MV-4-11 (cell line): ENCODE measurements at regions not wholly inside any gene's neighbourhood (a gene's known extent, or its start where the extent isn't known, plus 50 kb on each side); places are given as distances from the start of the nearest gene placed in this dataset.
A peak's percentile ranks its signal among the peaks of the same experiment; 100 is the strongest.
"Not testable (repeated sequence)": the region's sequence is repeated elsewhere in the genome, so short reads cannot be mapped to it uniquely, and the experiment has no call there.

ENCODE experiments used
- DNase-seq: peaks from one replicate; lab custom pipeline; 2025; lab: John Stamatoyannopoulos, UW

DNA sequence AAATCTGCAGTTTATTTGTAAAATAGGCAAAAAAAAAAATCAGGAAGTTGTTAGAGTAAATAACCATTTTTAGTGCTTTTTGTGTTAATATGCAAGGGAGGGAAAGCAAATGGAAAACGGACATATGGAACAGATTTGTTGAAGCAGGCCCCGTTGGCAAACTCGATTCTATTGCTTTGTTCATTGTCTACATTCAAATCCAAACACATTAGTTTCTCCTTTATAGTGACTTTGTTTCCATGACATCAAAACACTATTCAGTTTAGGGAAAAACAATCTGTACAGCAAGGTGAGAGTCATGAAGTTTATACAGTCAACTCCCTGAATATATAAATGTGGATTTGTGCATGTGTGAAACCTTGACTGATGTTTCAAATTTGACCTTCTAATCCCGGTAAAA, 142.2 kb downstream of the FAM47A start:
- DNase-seq = no peak

DNA sequence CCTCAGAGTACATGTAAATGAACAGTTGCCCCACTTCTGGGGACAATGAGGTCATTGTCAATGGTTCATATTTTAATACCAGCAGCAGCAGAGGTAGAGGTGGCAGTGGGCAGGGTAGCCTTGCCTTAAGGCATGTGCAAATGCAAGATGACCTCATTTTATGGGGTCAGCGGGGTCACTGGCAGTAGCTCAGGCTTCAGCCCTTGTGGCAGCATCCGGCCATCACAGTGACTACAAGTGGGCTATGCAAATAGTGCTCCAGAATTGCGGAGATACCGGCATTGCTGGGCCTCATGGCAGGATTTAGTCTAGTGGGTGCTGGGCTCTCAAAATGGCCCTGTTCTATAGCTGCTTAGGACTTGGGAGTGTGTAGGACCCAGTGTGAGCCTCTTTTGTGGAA, 144.7 kb downstream of the FAM47A start:
- no peak for DNase-seq

GRCh38 chrX:33974676-33975075, 157.4 kb downstream of the FAM47A start:
- DNase-seq = no peak

DNA sequence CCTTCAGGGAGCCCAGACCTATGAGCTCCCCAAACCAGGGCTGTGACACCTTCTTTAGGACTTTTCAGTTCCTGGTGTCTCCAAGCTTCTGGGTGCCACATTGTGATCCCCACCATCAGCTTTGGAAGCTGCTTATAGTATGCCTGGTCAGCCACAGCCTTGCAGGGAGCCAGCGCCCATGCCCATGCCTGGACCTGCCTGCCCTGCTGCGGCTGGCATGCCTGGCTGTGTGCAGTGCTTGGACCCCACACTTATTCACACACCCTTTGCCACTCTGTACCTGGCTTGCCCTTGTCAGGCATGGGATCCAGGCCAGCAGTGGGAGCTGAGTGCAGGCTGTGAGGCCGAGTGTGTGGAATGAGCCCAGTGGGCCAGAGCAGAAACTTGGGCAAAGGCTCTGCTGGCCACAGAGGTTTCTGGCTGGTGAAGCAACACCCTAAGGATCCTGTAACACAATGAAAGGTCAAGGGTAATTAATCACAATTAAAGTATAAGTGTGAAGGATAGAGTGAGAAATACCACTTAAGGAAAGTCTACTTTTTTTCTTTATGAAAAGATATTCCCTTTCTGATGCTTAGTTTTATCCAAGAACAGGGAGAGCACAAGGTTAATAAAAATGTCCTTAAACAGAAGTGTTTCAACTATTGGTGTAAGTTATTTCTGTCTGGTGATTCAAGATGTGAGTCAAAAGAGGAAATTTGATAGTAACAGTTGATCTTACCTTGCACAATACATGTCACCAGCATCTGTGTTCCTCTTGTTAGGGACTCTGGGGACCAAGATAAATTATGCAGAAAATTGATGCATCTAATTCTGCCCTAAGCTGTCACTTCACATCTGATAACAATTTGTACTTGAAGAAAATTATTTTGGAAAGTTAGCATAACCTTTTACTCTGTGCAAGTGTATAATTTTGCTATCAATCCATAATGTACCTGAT, 161.8 kb downstream of the FAM47A start:
- DNase-seq = peak; percentile 80

GRCh38 chrX:33969105-33969504, 163.0 kb downstream of the FAM47A start:
- DNase-seq = no peak

DNA sequence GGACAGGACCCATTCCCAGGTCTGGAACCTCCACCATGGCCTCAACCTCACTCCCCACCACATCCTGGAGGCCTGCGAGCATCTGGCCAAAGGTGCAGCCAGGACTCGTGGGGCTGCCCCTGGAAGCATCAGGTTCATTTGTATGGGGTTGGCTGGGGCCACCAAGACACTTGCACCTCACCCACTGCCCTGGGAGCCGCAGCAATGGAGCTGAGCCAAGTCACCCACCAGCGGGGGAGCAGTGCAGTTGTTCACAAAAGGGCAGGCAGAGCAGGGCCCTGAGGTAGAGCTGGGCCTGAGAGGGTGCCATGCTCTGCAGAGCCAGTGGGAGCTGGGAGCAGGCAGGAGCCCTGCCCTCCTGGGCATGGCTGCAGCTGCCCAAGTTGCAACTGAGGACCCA, 163.5 kb downstream of the FAM47A start:
- DNase-seq = no peak

- no peak for DNase-seq
Observed at GRCh38 chrX:33949300-33949699, 182.8 kb downstream of the FAM47A start.

- not testable (repeated sequence) for DNase-seq
Observed at GRCh38 chrX:33926249-33926648, 205.9 kb downstream of the FAM47A start.

DNA sequence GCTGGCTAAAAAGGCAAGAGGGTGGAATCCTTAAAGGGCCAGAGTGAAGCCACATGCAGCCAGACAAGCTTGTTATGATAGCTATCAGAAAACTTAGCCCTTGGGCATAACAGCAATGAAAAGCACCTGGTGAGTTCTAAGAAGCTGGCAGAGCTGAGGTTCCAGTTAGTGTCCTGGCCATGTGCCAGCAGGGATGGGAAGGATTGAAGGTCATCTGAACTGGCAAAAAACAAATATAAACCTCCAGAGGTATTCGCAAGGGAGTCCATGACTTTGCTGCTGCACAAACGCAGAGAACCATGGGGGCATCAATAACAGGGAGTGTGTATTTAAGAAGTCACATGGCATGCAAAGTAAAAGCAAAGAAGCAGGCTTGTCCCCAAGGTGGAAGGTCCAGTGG, 208.9 kb downstream of the FAM47A start:
- DNase-seq = no peak

DNA sequence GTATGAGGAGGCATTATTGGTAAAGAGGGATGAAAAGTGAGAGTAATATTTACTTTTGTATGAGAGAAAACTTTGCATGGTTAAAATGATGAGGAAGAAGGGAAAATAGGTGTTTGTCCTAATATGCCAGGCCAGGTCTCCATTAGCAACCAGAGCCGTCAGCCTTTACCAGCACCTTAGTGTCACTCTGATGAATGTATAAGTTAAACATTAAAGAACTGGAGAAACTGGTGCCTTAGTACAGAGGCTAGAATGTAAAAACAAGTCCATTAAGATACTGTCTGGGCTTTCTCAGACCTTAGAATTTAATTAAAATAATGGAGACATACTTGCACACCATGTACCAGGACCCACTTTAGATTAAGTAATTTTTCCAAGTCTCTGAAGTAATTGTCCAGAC, 222.3 kb downstream of the FAM47A start:
- no peak for DNase-seq

GRCh38 chrX:33908898-33909297, 223.2 kb downstream of the FAM47A start:
- DNase-seq = no peak

- no peak for DNase-seq
Observed at GRCh38 chrX:33908074-33908473, 224.0 kb downstream of the FAM47A start.

DNA sequence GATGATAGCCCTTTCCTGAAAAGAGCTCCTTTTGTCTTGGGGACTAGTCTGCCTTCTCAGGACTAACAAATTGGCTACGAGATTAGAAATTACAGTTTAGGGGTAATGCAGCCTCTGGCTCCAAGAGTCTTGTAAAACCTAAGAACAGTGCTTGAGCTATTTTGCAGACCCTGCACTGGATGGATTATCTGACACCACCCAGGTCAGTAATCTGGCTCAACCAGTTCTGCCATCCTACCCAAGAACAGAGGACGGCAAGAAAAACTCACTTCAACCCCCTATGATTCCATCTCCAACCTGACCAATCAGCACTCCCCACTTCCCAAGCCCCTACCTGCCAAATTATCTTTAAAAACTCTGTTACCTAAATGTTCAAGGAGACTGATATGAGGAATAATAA, 225.1 kb downstream of the FAM47A start:
- DNase-seq = no peak

GRCh38 chrX:33892670-33893069, 239.4 kb downstream of the FAM47A start:
- no peak for DNase-seq

GRCh38 chrX:33855251-33855650, 276.9 kb downstream of the FAM47A start:
- no peak for DNase-seq

- not testable (repeated sequence) for DNase-seq
Observed at GRCh38 chrX:33852146-33852545, 280.0 kb downstream of the FAM47A start.

DNA sequence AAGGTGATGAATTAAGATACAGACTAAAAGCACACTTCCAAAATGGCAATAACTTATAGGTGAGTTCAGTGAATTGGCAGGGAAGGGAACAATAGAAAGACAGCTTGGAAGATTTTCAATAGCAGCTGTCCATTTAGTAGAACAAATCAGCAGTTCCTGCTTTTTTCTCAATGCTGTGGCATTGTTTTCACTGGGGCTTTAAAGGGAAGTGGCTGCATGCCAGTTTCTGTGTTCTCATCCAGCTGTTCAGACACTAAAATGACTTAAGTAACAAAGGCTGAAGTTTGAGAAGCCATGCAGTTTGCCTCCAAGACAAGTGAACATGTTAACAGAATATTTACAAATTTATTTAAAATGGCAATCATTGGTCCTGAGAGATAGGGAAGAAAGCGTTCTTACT, 291.9 kb downstream of the FAM47A start:
- peak; percentile 9 for DNase-seq

DNA sequence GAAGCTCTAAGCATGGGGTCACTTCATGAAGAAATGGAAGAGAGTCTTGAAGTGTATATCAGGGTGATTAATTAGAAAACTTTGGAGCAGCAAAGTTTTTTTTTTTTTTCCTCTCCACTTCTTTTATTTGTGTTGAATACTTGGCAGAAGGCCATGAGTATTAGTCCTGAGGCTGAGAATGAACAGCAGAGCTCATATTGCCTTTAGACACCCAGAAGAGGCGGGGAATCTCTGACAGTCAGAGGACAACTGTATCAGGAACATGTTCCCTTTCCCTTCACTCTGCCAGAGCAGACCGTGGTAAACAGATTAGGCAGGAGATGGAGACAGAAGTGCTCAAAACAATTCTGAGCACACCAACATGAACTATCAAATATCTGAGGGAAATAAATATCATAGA, 300.9 kb downstream of the FAM47A start:
- DNase-seq = no peak

GRCh38 chrX:33817266-33817665, 314.8 kb downstream of the FAM47A start:
- no peak for DNase-seq

DNA sequence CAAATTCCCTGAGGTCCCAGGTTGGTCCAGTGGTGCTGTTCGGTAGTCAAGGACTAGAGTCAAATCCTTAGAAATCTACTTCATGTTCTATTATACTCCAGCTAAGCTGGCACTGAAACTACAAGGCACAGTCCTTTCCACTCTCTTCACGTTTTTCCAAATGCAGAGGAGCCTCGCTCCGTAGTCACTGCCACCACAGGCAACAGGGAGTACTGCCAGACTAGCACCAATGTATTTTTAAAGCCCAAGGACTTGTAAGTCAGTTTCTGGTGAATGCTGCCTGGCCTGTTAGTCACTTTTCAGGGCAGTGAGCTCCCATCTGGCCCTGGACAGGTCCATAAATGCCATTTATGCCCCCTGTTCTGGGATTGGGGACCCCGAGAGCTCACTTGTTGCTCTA, 323.5 kb downstream of the FAM47A start:
- DNase-seq = no peak

DNA sequence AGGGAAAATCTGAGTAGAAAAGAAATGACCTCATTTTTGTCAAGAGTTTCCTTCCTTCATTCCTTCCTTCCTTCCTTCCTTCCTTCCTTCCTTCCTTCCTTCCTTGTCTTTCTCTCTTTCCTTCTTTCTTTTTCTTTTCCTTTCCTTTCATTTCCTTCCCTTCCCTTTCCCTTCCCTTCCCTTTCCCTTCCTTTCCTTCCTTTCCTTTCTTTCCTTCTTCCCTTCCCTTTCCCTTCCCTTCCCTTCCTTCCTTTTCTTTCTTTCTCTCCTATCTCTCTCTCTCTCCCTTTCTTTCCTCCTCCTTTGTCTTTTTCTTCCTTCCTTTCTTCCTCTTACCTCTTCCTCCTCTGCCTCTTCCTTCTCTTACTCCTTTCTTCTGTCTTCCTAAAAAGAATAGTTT, 347.6 kb downstream of the FAM47A start:
- no peak for DNase-seq

GRCh38 chrX:33741807-33742206, 390.3 kb downstream of the FAM47A start:
- DNase-seq = no peak

- no peak for DNase-seq
Observed at GRCh38 chrX:33735182-33735581, 396.9 kb downstream of the FAM47A start.
